Nephron progenitor cell (in vitro differentiated cells): ENCODE measurements at regions not wholly inside any gene's neighbourhood (a gene's known extent, or its start where the extent isn't known, plus 50 kb on each side); places are given as distances from the start of the nearest gene placed in this dataset.

Experiments
- DNase-seq: peaks from one replicate; pipeline ENCODE4 v3.0.0; 2021
- H3K27ac Mint-ChIP-seq: 2 replicates; pipeline ENCODE4 v1.8.0; 2021; ENCODE audit warnings: mild to moderate bottlenecking, moderate library complexity, mixed read lengths
- H3K27me3 Mint-ChIP-seq: 2 replicates; pipeline ENCODE4 v1.8.0; 2021; ENCODE audit warnings: mild to moderate bottlenecking, low read depth, mixed read lengths; ENCODE audit not compliant: poor library complexity
- H3K36me3 Mint-ChIP-seq: 2 replicates; pipeline ENCODE4 v1.8.0; 2021; ENCODE audit warnings: low read depth, mixed read lengths
- H3K4me1 Mint-ChIP-seq: 2 replicates; pipeline ENCODE4 v1.8.0; 2021; ENCODE audit warnings: mixed read lengths
- H3K4me3 Mint-ChIP-seq: 2 replicates; pipeline ENCODE4 v1.8.0; 2021; ENCODE audit warnings: mild to moderate bottlenecking, moderate library complexity, mixed read lengths
- H3K9me3 Mint-ChIP-seq: 2 replicates; pipeline ENCODE4 v1.8.0; 2021; ENCODE audit warnings: mild to moderate bottlenecking, moderate library complexity, mixed read lengths
- CTCF ChIP-seq: fragments of 200-600 bp; sonication (generic); IDR thresholded peaks from 2 replicates; pipeline ENCODE4 v1.5.0; 2021; ENCODE audit warnings: antibody characterized with exemption

GRCh38 chr1:177783051-177783450 is 186.8 kb downstream of the SEC16B start:
- Mint-ChIP-seq H3K27ac (no peak overlapping the region), H3K27me3 (peaks cover 25% of the 10 kb centered on the region), H3K4me1 (peaks cover 29% of the 10 kb centered on the region), H3K4me3 (no peak overlapping the region), H3K9me3 (no peaks in the 10 kb centered on the region), H3K36me3 (no peaks in the 10 kb centered on the region)
- no peak for TF ChIP-seq CTCF
- no peak for DNase-seq

- Mint-ChIP-seq H3K9me3 (peaks cover 3% of the 10 kb centered on the region), H3K27ac (no peak overlapping the region), H3K4me3 (no peak overlapping the region), H3K27me3 (peaks cover 15% of the 10 kb centered on the region), H3K4me1 (peaks cover 33% of the 10 kb centered on the region), H3K36me3 (no peaks in the 10 kb centered on the region)
- peak; percentile 45 for TF ChIP-seq CTCF
- DNase-seq, result no peak
Measured at GRCh38 chr1:177780096-177780700, 189.7 kb downstream of the SEC16B start.

GRCh38 chr1:177779166-177779965 is 190.5 kb downstream of the SEC16B start:
- Mint-ChIP-seq H3K27me3 (peaks cover 12% of the 10 kb centered on the region), H3K36me3 (no peaks in the 10 kb centered on the region), H3K9me3 (peaks cover 11% of the 10 kb centered on the region), H3K4me1 (peaks cover 33% of the 10 kb centered on the region), H3K27ac (no peak overlapping the region), H3K4me3 (no peak overlapping the region)
- no peak for TF ChIP-seq CTCF
- no peak for DNase-seq

GRCh38 chr1:177775924-177776323 is 193.9 kb downstream of the SEC16B start:
- Mint-ChIP-seq H3K27ac (peak overlapping the region; percentile 45), H3K4me3 (no peak overlapping the region), H3K9me3 (peaks cover 29% of the 10 kb centered on the region), H3K4me1 (peaks cover 33% of the 10 kb centered on the region), H3K27me3 (peaks cover 3% of the 10 kb centered on the region), H3K36me3 (peaks cover 6% of the 10 kb centered on the region)
- DNase-seq, result no peak
- no peak for TF ChIP-seq CTCF

GRCh38 chr1:177772386-177772960 is 197.4 kb downstream of the SEC16B start:
- peaks cover 9% of the 10 kb centered on the region for H3K4me1 Mint-ChIP-seq
- no peak for TF ChIP-seq CTCF
- H3K36me3 Mint-ChIP-seq, result peaks cover 6% of the 10 kb centered on the region
- H3K4me3 Mint-ChIP-seq, result no peak overlapping the region
- H3K27me3 Mint-ChIP-seq, result peaks cover 8% of the 10 kb centered on the region
- H3K27ac Mint-ChIP-seq, result no peak overlapping the region
- DNase-seq, result no peak
- H3K9me3 Mint-ChIP-seq, result peaks cover 29% of the 10 kb centered on the region
